HuH-7 (cell line): ENCODE measurements at regions not wholly inside any gene's neighbourhood (a gene's known extent, or its start where the extent isn't known, plus 50 kb on each side); places are given as distances from the start of the nearest gene placed in this dataset.

Source experiments
- DNase-seq: peaks from one replicate; pipeline ENCODE4 v3.0.0; 2011; ENCODE audit warnings: low spot score

GRCh38 chr6:140976806-140977205 is 1155.9 kb upstream of the GJE1 start:
- no peak for DNase-seq

GRCh38 chr6:140970485-140970884 is 1162.2 kb upstream of the GJE1 start:
- DNase-seq: no peak

GRCh38 chr6:140968062-140968461 is 1164.7 kb upstream of the GJE1 start:
- DNase-seq: no peak

GRCh38 chr6:140966676-140967075 is 1166.0 kb upstream of the GJE1 start:
- DNase-seq: no peak

- DNase-seq: no peak
Measured at GRCh38 chr6:140960566-140960965, 1172.2 kb upstream of the GJE1 start.

GRCh38 chr6:140957386-140957785 is 1175.3 kb upstream of the GJE1 start:
- DNase-seq: no peak

GRCh38 chr6:140956571-140957369 is 1176.0 kb upstream of the GJE1 start:
- no peak for DNase-seq

GRCh38 chr6:140940251-140940925 is 1192.3 kb upstream of the GJE1 start:
- DNase-seq: no peak

- no peak for DNase-seq
Measured at GRCh38 chr6:140932909-140933308, 1199.8 kb upstream of the GJE1 start.

- no peak for DNase-seq
Measured at GRCh38 chr6:140931581-140931980, 1201.1 kb upstream of the GJE1 start.

- no peak for DNase-seq
Measured at GRCh38 chr6:140929121-140929520, 1203.6 kb upstream of the GJE1 start.

GRCh38 chr6:140923048-140923447 is 1209.7 kb upstream of the GJE1 start:
- DNase-seq: no peak

- DNase-seq: peak; percentile 56
Measured at GRCh38 chr6:140921366-140922226, 1211.1 kb upstream of the GJE1 start.

GRCh38 chr6:140917911-140918310 is 1214.8 kb upstream of the GJE1 start:
- no peak for DNase-seq

- no peak for DNase-seq
Measured at GRCh38 chr6:140915551-140915950, 1217.2 kb upstream of the GJE1 start.

- DNase-seq: no peak
Measured at GRCh38 chr6:140915103-140915502, 1217.6 kb upstream of the GJE1 start.

- peak; percentile 6 for DNase-seq
Measured at GRCh38 chr6:140912686-140913085, 1220.0 kb upstream of the GJE1 start.

- no peak for DNase-seq
Measured at GRCh38 chr6:140909625-140910024, 1223.1 kb upstream of the GJE1 start.

GRCh38 chr6:140909156-140909555 is 1223.6 kb upstream of the GJE1 start:
- DNase-seq: no peak

- no peak for DNase-seq
Measured at GRCh38 chr6:140908505-140908904, 1224.2 kb upstream of the GJE1 start.

GRCh38 chr6:140907235-140907634 is 1225.5 kb upstream of the GJE1 start:
- no peak for DNase-seq

- no peak for DNase-seq
Measured at GRCh38 chr6:140905724-140906123, 1227.0 kb upstream of the GJE1 start.

GRCh38 chr6:140905050-140905449 is 1227.7 kb upstream of the GJE1 start:
- DNase-seq: no peak
